ENCODE measurements at regions not wholly inside any gene's neighbourhood (a gene's known extent, or its start where the extent isn't known, plus 50 kb on each side); places are given as distances from the start of the nearest gene placed in this dataset.

GRCh38 chr14:106874350-106874749, 1348.0 kb downstream of the TMEM121 start:
- peak; percentile 62 for DNase-seq (ENCODE audit: low spot score)

- peak; percentile 89 for DNase-seq (ENCODE audit: low spot score)
Observed at GRCh38 chr14:106875503-106875902, 1349.1 kb downstream of the TMEM121 start.

- peak; percentile 54 for DNase-seq (ENCODE audit: low spot score)
Observed at GRCh38 chr14:106876711-106877110, 1350.3 kb downstream of the TMEM121 start.

GRCh38 chr14:106877517-106877916, 1351.1 kb downstream of the TMEM121 start:
- peak; percentile 75 for DNase-seq (ENCODE audit: low spot score)

GRCh38 chr14:106879241-106879640, 1352.9 kb downstream of the TMEM121 start:
- peak; percentile 91 for DNase-seq (ENCODE audit: low spot score)

- DNase-seq (ENCODE audit: low spot score) = peak; percentile 83
Observed at GRCh38 chr14:106883218-106883692, 1356.9 kb downstream of the TMEM121 start.
